Activated CD8-positive, alpha-beta T cell treated with anti-CD3 and anti-CD28 coated beads, Interleukin-2, amount 10 ng/mL, durations not matched to agents 7 days and 5 days (primary cell): ENCODE measurements at regions not wholly inside any gene's neighbourhood (a gene's known extent, or its start where the extent isn't known, plus 50 kb on each side); places are given as distances from the start of the nearest gene placed in this dataset.
"Not testable (repeated sequence)": the region's sequence is repeated elsewhere in the genome, so short reads cannot be mapped to it uniquely, and the experiment has no call there.

Experiments used
- ATAC-seq: fragments of 150-1000 bp; cut with Tn5 transposase; one replicate; pipeline ENCODE4 v1.10.0; 2021; ENCODE audit warnings: moderate library complexity
- CTCF ChIA-PET: fragments of 350-600 bp; sonication (Branson Sonifier 250); formaldehyde crosslinking; loops from one replicate; lab custom pipeline; 2021; ENCODE audit warnings: antibody characterized with exemption; lab: Charles Lee
- POLR2A ChIA-PET: fragments of 350-600 bp; sonication (Branson Sonifier 250); formaldehyde crosslinking; loops from one replicate; lab custom pipeline; 2021; ENCODE audit warnings: antibody characterized with exemption; lab: Charles Lee
- DNase-seq: peaks from one replicate; pipeline ENCODE4 v3.0.0-alpha.2; 2020
- H3K27ac Mint-ChIP-seq: one replicate; pipeline ENCODE4 v1.8.0; 2021; ENCODE audit warnings: mild to moderate bottlenecking, mixed read lengths
- H3K27me3 Mint-ChIP-seq: one replicate; pipeline ENCODE4 v1.8.0; 2021; ENCODE audit warnings: low read depth, mixed read lengths
- H3K36me3 Mint-ChIP-seq: one replicate; pipeline ENCODE4 v1.8.0; 2021; ENCODE audit warnings: low read depth, mixed read lengths
- H3K4me1 Mint-ChIP-seq: one replicate; pipeline ENCODE4 v1.8.0; 2021; ENCODE audit warnings: low read depth, mixed read lengths
- H3K4me3 Mint-ChIP-seq: one replicate; pipeline ENCODE4 v1.8.0; 2021; ENCODE audit warnings: mild to moderate bottlenecking, mixed read lengths
- H3K9me3 Mint-ChIP-seq: one replicate; pipeline ENCODE4 v1.8.0; 2022; ENCODE audit warnings: mixed read lengths; ENCODE audit not compliant: insufficient read depth

DNA sequence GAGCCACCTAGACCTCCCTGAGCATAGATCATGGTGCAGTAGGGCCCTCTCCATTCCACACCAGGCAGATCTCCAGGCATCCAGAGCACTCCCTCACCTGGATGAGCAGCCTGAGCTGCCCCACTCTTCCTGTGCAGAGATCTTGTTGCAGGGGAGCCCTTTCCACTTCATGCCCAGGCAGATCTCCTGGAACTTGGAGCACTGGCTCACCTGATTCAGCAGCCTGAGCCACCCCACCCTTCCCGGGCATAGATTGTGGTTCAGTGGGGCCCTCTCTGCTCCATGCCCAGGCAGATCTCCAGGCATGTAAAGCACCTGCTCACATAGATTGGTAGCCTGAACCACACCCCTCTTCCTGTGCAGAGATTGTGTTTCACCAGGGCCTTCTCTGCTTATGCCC is 78.0 kb downstream of the SEC16B start:
- no peak for DNase-seq
- Mint-ChIP-seq H3K4me3 (no peak overlapping the region), H3K4me1 (no peaks in the 10 kb centered on the region), H3K27ac (no peak overlapping the region), H3K36me3 (no peaks in the 10 kb centered on the region), H3K27me3 (no peaks in the 10 kb centered on the region), H3K9me3 (peaks cover 9% of the 10 kb centered on the region)
- CTCF ChIA-PET = no interaction called here
- POLR2A ChIA-PET = no interaction called here
- ATAC-seq = no peak

DNA sequence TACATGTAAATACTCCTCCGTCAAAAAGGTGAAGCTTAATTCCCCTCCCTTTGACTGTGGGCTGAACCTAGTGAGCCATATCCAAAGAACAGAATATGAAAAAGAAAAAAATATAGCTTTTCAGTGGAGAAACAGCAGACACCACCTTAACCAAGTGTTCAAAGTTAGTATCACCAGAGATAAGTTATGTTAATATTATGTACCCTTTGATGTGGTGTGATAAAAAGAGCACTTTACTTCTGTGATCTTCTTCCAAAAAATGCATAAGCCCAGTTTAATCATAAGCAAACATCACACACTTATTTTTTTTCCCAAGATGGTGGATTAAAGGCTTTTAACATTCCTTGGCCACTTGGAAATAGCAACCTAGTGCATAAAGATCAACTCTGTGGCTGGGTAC is 79.4 kb downstream of the SEC16B start:
- no peak overlapping the region for H3K27ac Mint-ChIP-seq
- H3K9me3 Mint-ChIP-seq = peaks cover 9% of the 10 kb centered on the region
- no peaks in the 10 kb centered on the region for H3K27me3 Mint-ChIP-seq
- H3K4me3 Mint-ChIP-seq = no peak overlapping the region
- no peak for ATAC-seq
- H3K4me1 Mint-ChIP-seq = no peaks in the 10 kb centered on the region
- POLR2A ChIA-PET = no interaction called here
- DNase-seq = no peak
- CTCF ChIA-PET = no interaction called here
- H3K36me3 Mint-ChIP-seq = no peaks in the 10 kb centered on the region

DNA sequence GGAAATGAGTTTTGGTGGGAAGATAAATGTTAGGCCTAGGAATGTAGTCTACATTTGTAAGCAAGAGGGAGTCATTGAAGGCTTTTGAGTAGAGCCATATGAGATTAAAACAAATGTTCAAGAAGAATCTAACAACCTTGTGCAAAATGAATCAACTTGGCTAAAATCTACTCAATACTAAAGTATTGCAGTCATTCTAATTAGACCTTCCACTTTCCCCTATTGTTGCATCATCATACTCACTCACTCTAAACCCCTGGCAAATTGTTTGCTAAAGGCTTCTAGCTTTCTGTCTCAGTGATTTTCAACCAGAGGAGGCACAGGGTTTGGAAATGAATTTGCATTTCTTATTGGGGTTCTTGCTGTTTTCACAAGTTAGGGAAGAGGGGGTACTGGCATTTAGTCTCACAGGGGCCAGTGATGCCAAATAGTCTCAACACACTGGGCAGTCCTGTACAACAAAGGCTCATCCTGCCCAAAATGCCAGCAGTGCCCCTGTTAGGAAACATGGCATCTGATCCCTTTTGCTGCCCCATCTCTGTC is 85.3 kb downstream of the SEC16B start:
- Mint-ChIP-seq H3K36me3 (no peaks in the 10 kb centered on the region), H3K27ac (no peak overlapping the region), H3K9me3 (no peaks in the 10 kb centered on the region), H3K4me1 (no peaks in the 10 kb centered on the region), H3K27me3 (peaks cover 3% of the 10 kb centered on the region), H3K4me3 (no peak overlapping the region)
- DNase-seq (no peak), ATAC-seq (no peak)
- ChIA-PET CTCF (no interaction called here), POLR2A (no interaction called here)

- no peak overlapping the region for H3K27ac Mint-ChIP-seq
- no peaks in the 10 kb centered on the region for H3K4me1 Mint-ChIP-seq
- no peak for ATAC-seq
- DNase-seq = no peak
- peaks cover 3% of the 10 kb centered on the region for H3K27me3 Mint-ChIP-seq
- H3K36me3 Mint-ChIP-seq = no peaks in the 10 kb centered on the region
- H3K4me3 Mint-ChIP-seq = no peak overlapping the region
- POLR2A ChIA-PET = no interaction called here
- CTCF ChIA-PET = no interaction called here
- no peaks in the 10 kb centered on the region for H3K9me3 Mint-ChIP-seq
Observed at GRCh38 chr1:177883581-177883980, 86.3 kb downstream of the SEC16B start.

GRCh38 chr1:177880339-177880891 is 89.4 kb downstream of the SEC16B start:
- ChIA-PET CTCF (no interaction called here), POLR2A (no interaction called here)
- no peak for DNase-seq
- Mint-ChIP-seq H3K27me3 (peaks cover 3% of the 10 kb centered on the region), H3K9me3 (no peaks in the 10 kb centered on the region), H3K4me3 (no peak overlapping the region), H3K27ac (no peak overlapping the region), H3K36me3 (no peaks in the 10 kb centered on the region), H3K4me1 (no peaks in the 10 kb centered on the region)
- no peak for ATAC-seq

- no peaks in the 10 kb centered on the region for H3K9me3 Mint-ChIP-seq
- ChIA-PET POLR2A (no interaction called here), CTCF (no interaction called here)
- ATAC-seq = no peak
- no peak overlapping the region for H3K4me3 Mint-ChIP-seq
- H3K36me3 Mint-ChIP-seq = no peaks in the 10 kb centered on the region
- H3K27me3 Mint-ChIP-seq = no peaks in the 10 kb centered on the region
- no peaks in the 10 kb centered on the region for H3K4me1 Mint-ChIP-seq
- no peak for DNase-seq
- no peak overlapping the region for H3K27ac Mint-ChIP-seq
Observed at GRCh38 chr1:177877086-177877485, 92.8 kb downstream of the SEC16B start.

- Mint-ChIP-seq H3K4me1 (no peaks in the 10 kb centered on the region), H3K36me3 (no peaks in the 10 kb centered on the region), H3K9me3 (no peaks in the 10 kb centered on the region), H3K27ac (no peak overlapping the region), H3K4me3 (no peak overlapping the region), H3K27me3 (no peaks in the 10 kb centered on the region)
- ATAC-seq (no peak), DNase-seq (no peak)
- POLR2A ChIA-PET = no interaction called here
- CTCF ChIA-PET = no interaction called here
Observed at GRCh38 chr1:177873238-177873637, 96.6 kb downstream of the SEC16B start.

DNA sequence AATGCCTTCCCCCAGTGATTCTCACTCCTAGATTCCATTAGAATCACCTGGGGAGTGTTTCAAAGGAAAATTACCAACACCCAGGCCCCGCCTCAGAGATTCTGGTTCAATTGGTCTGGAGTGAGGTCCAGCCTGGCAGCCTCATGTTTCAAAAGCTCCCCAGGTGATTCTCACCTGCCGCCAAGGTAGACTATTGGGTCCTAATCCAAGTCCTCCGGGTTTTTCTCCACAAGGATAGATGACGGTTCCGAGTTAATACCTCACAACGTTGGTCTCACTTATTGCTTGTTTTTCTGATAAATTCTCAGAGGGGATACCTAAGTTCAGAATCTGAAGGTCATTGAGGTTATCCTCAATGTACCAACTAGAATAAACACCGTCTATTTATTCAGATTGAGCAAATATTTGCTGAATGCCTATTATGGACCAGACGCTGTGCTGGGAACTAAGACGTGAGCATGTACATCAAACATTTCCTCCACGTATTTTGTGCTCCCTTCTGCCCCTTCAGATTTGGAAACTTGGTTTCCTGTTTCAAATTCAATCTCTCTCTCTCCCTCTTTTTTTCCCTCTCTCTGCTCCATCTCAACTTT is 97.5 kb downstream of the SEC16B start:
- H3K4me3 Mint-ChIP-seq = no peak overlapping the region
- no peak for ATAC-seq

DNA sequence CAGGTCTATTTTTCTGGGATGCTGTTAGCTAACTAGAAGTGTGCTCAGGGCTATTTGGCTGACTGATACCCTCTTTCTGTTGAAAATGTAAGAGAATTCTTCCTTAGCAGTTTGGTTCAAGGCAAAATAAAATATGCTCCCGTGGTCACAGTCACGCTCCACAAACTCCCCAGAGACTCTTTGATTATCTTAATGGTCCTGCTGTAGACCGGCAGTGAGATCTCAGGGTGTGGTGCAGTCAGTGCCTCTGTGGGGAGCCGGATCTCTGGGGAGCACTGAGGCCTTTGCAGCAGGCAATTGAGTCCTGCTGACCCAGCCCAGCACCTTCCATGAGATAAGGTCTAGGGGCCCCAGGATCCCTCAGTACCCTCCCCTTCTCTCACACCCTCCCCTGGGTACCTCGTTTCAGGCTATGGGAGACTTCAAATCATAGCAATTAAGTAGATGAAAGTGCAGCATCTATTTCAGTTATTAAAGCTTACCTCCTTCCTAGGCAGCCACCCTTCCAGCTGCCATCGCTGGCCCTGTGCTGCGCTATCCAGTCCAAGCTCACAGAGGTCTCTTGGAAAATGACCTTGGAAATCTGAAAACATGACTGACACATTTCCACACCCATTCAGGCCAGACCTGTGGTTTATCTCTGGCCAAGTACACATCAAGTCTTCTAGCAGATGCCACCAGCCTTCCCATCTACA is 98.1 kb downstream of the SEC16B start:
- Mint-ChIP-seq H3K27me3 (no peaks in the 10 kb centered on the region), H3K27ac (no peak overlapping the region), H3K9me3 (no peaks in the 10 kb centered on the region), H3K4me1 (no peaks in the 10 kb centered on the region), H3K4me3 (no peak overlapping the region), H3K36me3 (no peaks in the 10 kb centered on the region)
- POLR2A ChIA-PET = no interaction called here
- DNase-seq (no peak), ATAC-seq (no peak)
- CTCF ChIA-PET = no interaction called here

More for the DNA sequence above, 97.5 kb downstream of the SEC16B start:
- Mint-ChIP-seq H3K36me3 (no peaks in the 10 kb centered on the region), H3K4me1 (no peaks in the 10 kb centered on the region), H3K27me3 (no peaks in the 10 kb centered on the region), H3K27ac (no peak overlapping the region), H3K9me3 (no peaks in the 10 kb centered on the region)
- ChIA-PET CTCF (no interaction called here), POLR2A (no interaction called here)
- no peak for DNase-seq

DNA sequence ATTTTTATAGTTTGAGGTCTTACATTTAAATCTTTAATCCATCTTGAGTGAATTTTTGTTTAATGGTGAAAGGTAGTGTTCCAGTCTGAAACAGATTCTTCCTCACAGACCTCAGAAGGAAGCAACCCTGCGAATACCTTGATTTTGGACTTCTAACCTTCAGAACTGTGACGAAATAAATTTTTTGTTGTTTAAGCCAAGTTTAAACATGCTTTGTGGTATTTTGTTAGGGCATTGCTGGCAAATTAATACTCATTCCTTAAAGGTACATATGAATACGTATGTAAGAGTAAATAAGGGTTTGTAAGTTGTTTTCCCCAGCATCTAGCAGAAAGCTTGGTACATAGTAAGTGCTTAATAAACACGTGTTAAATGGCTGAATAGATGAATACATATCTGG is 100.3 kb downstream of the SEC16B start:
- Mint-ChIP-seq H3K4me3 (no peak overlapping the region), H3K27ac (no peak overlapping the region), H3K9me3 (no peaks in the 10 kb centered on the region), H3K4me1 (no peaks in the 10 kb centered on the region), H3K36me3 (no peaks in the 10 kb centered on the region), H3K27me3 (no peaks in the 10 kb centered on the region)
- ChIA-PET CTCF (no interaction called here), POLR2A (no interaction called here)
- ATAC-seq (no peak), DNase-seq (no peak)

DNA sequence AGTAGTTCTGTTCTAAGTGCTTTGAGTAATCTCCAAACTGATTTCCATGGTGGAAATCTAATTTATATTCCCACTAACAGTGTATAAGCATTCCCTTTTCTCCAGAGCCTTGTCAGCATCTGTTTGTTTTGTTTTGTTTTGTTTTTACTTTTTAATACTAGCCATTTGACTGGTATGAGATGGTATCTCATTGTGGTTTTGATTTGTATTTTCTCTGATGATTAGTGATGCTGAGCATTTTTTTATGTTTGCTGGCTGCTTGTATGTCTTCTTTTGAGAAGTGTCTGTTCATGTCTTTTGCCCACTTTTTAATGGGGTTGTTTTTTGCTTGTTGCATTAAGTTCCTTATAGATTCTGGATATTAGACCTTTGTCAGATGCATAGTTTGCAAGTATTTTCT is 100.8 kb downstream of the SEC16B start:
- H3K36me3 Mint-ChIP-seq, H3K4me3 Mint-ChIP-seq, DNase-seq, H3K27ac Mint-ChIP-seq, H3K4me1 Mint-ChIP-seq, POLR2A ChIA-PET, H3K9me3 Mint-ChIP-seq, H3K27me3 Mint-ChIP-seq, ATAC-seq, CTCF ChIA-PET: not testable (repeated sequence)

DNA sequence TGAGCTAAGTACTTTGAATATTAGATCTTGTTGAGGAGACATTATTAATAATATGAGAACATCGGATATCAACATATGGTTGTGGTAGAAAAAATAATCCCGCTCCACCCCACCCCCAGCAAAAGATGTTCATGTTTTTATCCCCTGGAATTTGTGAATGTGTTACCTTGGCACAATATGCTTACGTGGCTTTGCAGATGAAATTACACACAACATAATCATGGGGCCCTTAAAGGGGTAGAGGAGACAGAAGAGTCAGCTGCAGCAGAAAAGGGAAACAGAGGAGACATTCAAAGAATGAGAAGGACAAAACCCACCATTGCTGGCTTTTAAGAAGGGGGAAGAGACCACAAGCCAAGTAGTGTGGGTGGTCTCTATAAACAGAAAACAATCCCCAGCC is 104.1 kb downstream of the SEC16B start:
- ATAC-seq (no peak), DNase-seq (no peak)
- ChIA-PET POLR2A (no interaction called here), CTCF (no interaction called here)
- Mint-ChIP-seq H3K9me3 (no peaks in the 10 kb centered on the region), H3K4me1 (no peaks in the 10 kb centered on the region), H3K36me3 (no peaks in the 10 kb centered on the region), H3K27ac (no peak overlapping the region), H3K27me3 (no peaks in the 10 kb centered on the region), H3K4me3 (no peak overlapping the region)
